Activated B cell treated with CpG ODN at 0.5 μM for 24 hours (primary cell): ENCODE measurements at regions not wholly inside any gene's neighbourhood (a gene's known extent, or its start where the extent isn't known, plus 50 kb on each side); places are given as distances from the start of the nearest gene placed in this dataset.
"Not testable (repeated sequence)": the region's sequence is repeated elsewhere in the genome, so short reads cannot be mapped to it uniquely, and the experiment has no call there.

Experiments
- ATAC-seq: fragments of 200-7000 bp; cut with Tn5 transposase; one replicate; pipeline ENCODE4 v1.10.0; 2021; ENCODE audit warnings: low read depth, mild to moderate bottlenecking, moderate library complexity
- CTCF ChIA-PET: fragments of 350-600 bp; sonication (Branson Sonifier 250); formaldehyde crosslinking; loops from one replicate; lab custom pipeline; 2021; ENCODE audit warnings: antibody characterized with exemption; lab: Charles Lee
- POLR2A ChIA-PET: fragments of 350-600 bp; sonication (Branson Sonifier 250); formaldehyde crosslinking; loops from one replicate; lab custom pipeline; 2021; ENCODE audit warnings: antibody characterized with exemption; lab: Charles Lee
- DNase-seq: peaks from one replicate; pipeline ENCODE4 v3.0.0; 2022
- H3K27ac Mint-ChIP-seq: one replicate; pipeline ENCODE4 v1.8.0; 2020; ENCODE audit warnings: mixed read lengths
- H3K27me3 Mint-ChIP-seq: one replicate; pipeline ENCODE4 v1.8.0; 2021; ENCODE audit warnings: mixed read lengths
- H3K36me3 Mint-ChIP-seq: one replicate; pipeline ENCODE4 v1.8.0; 2021; ENCODE audit warnings: low read depth, mixed read lengths
- H3K4me1 Mint-ChIP-seq: one replicate; pipeline ENCODE4 v1.8.0; 2021; ENCODE audit warnings: mixed read lengths
- H3K4me3 Mint-ChIP-seq: one replicate; pipeline ENCODE4 v1.8.0; 2020; ENCODE audit warnings: mild to moderate bottlenecking, mixed read lengths
- H3K9me3 Mint-ChIP-seq: one replicate; pipeline ENCODE4 v1.8.0; 2020; ENCODE audit warnings: mixed read lengths
- CTCF ChIP-seq: fragments of 200-600 bp; IDR thresholded peaks from one replicate; pipeline ENCODE4 v1.8.0; 2022; ENCODE audit warnings: antibody characterized with exemption, mild to moderate bottlenecking
- intact Hi-C: fragments of 100-400 bp; cut with micrococcal nuclease; formaldehyde crosslinking; loops from one replicate; pipeline ENCODE4 v1.15.1; 2024

- ATAC-seq, result no peak
- Mint-ChIP-seq H3K27me3 (no peaks in the 10 kb centered on the region), H3K36me3 (peaks cover 2% of the 10 kb centered on the region), H3K9me3 (peaks cover 5% of the 10 kb centered on the region), H3K27ac (no peak overlapping the region), H3K4me1 (no peaks in the 10 kb centered on the region), H3K4me3 (no peak overlapping the region)
- intact Hi-C loops, result no loop called here
- POLR2A ChIA-PET, result no interaction called here
- no peak for DNase-seq
- CTCF ChIA-PET, result no interaction called here
- no peak for TF ChIP-seq CTCF
Observed at GRCh38 chr10:123221418-123221817, 67.2 kb downstream of the BUB3 start.

- CTCF ChIA-PET, result no interaction called here
Observed at GRCh38 chr10:123222832-123223231, 68.6 kb downstream of the BUB3 start.

GRCh38 chr10:123227706-123228105 lies 73.5 kb downstream of the BUB3 start:
- CTCF ChIA-PET, result no interaction called here
- intact Hi-C loops, result no loop called here
- POLR2A ChIA-PET, result no interaction called here
- Mint-ChIP-seq H3K27me3 (no peaks in the 10 kb centered on the region), H3K27ac (no peak overlapping the region), H3K4me3 (no peak overlapping the region), H3K4me1 (no peaks in the 10 kb centered on the region), H3K9me3 (peaks cover 8% of the 10 kb centered on the region), H3K36me3 (peaks cover 17% of the 10 kb centered on the region)
- TF ChIP-seq CTCF, result no peak
- ATAC-seq (no peak), DNase-seq (no peak)

More at GRCh38 chr10:123222832-123223231, 68.6 kb downstream of the BUB3 start:
- peaks cover 1% of the 10 kb centered on the region for H3K9me3 Mint-ChIP-seq
- POLR2A ChIA-PET, result no interaction called here
- no peak for TF ChIP-seq CTCF
- no peak overlapping the region for H3K4me3 Mint-ChIP-seq
- H3K36me3 Mint-ChIP-seq, result no peaks in the 10 kb centered on the region
- intact Hi-C loops, result no loop called here
- H3K27me3 Mint-ChIP-seq, result no peaks in the 10 kb centered on the region
- ATAC-seq (no peak), DNase-seq (no peak)
- no peak overlapping the region for H3K27ac Mint-ChIP-seq
- H3K4me1 Mint-ChIP-seq, result no peaks in the 10 kb centered on the region

- H3K36me3 Mint-ChIP-seq, result peaks cover 22% of the 10 kb centered on the region
- H3K4me3 Mint-ChIP-seq, result no peak overlapping the region
- POLR2A ChIA-PET, result no interaction called here
- ATAC-seq (no peak), DNase-seq (no peak)
- intact Hi-C loops, result no loop called here
- peaks cover 15% of the 10 kb centered on the region for H3K9me3 Mint-ChIP-seq
- CTCF ChIA-PET, result interaction anchor here (0.7 kb wide), 1 partner anchor 17 kb away, joined by 3 read pairs; no protein-coding TSS in a partner anchor
- no peaks in the 10 kb centered on the region for H3K27me3 Mint-ChIP-seq
- H3K27ac Mint-ChIP-seq, result no peak overlapping the region
- TF ChIP-seq CTCF, result no peak
- H3K4me1 Mint-ChIP-seq, result no peaks in the 10 kb centered on the region
Observed at GRCh38 chr10:123229927-123230630, 75.9 kb downstream of the BUB3 start.

GRCh38 chr10:123232879-123233278 lies 78.7 kb downstream of the BUB3 start:
- DNase-seq, CTCF ChIA-PET, H3K4me1 Mint-ChIP-seq, intact Hi-C loops, H3K27ac Mint-ChIP-seq, ATAC-seq, H3K27me3 Mint-ChIP-seq, H3K4me3 Mint-ChIP-seq: not testable (repeated sequence)
- POLR2A ChIA-PET, result interaction anchor here (0.6 kb wide), 1 partner anchor 294 kb away, joined by 5 read pairs; no protein-coding TSS in a partner anchor
- peaks cover 27% of the 10 kb centered on the region for H3K36me3 Mint-ChIP-seq
- H3K9me3 Mint-ChIP-seq, result peaks cover 23% of the 10 kb centered on the region

- intact Hi-C loops, H3K27me3 Mint-ChIP-seq, H3K4me1 Mint-ChIP-seq, H3K4me3 Mint-ChIP-seq, H3K27ac Mint-ChIP-seq, DNase-seq, POLR2A ChIA-PET, CTCF ChIA-PET, ATAC-seq: not testable (repeated sequence)
- H3K9me3 Mint-ChIP-seq, result peaks cover 23% of the 10 kb centered on the region
- H3K36me3 Mint-ChIP-seq, result peaks cover 26% of the 10 kb centered on the region
Observed at GRCh38 chr10:123235014-123235413, 80.8 kb downstream of the BUB3 start.
